ENCODE measurements at regions not wholly inside any gene's neighbourhood (a gene's known extent, or its start where the extent isn't known, plus 50 kb on each side); places are given as distances from the start of the nearest gene placed in this dataset.

- DNase-seq (ENCODE audit: low read depth in 2 of 2) = no peak
Observed at GRCh38 chr3:117304681-117305080, 595.1 kb downstream of the TUSC7 start.

- no peak for DNase-seq (ENCODE audit: low read depth in 2 of 2)
Observed at GRCh38 chr3:117305681-117306080, 596.1 kb downstream of the TUSC7 start.

GRCh38 chr3:117306299-117306698, 596.7 kb downstream of the TUSC7 start:
- no peak for DNase-seq (ENCODE audit: low read depth in 2 of 2)

- no peak for DNase-seq (ENCODE audit: low read depth in 2 of 2)
Observed at GRCh38 chr3:117308353-117308752, 598.8 kb downstream of the TUSC7 start.

- DNase-seq (ENCODE audit: low read depth in 2 of 2) = no peak
Observed at GRCh38 chr3:117308756-117309155, 599.2 kb downstream of the TUSC7 start.

- no peak for DNase-seq (ENCODE audit: low read depth in 2 of 2)
Observed at GRCh38 chr3:117310536-117310935, 601.0 kb downstream of the TUSC7 start.

- no peak for DNase-seq (ENCODE audit: low read depth in 2 of 2)
Observed at GRCh38 chr3:117314441-117315150, 605.0 kb downstream of the TUSC7 start.

- no peak for DNase-seq (ENCODE audit: low read depth in 2 of 2)
Observed at GRCh38 chr3:117322866-117323265, 613.3 kb downstream of the TUSC7 start.

- no peak for DNase-seq (ENCODE audit: low read depth in 2 of 2)
Observed at GRCh38 chr3:117346901-117347300, 637.3 kb downstream of the TUSC7 start.

- no peak for DNase-seq (ENCODE audit: low read depth in 2 of 2)
Observed at GRCh38 chr3:117348884-117349283, 639.3 kb downstream of the TUSC7 start.

- no peak for DNase-seq (ENCODE audit: low read depth in 2 of 2)
Observed at GRCh38 chr3:117349566-117349965, 640.0 kb downstream of the TUSC7 start.

- no peak for DNase-seq (ENCODE audit: low read depth in 2 of 2)
Observed at GRCh38 chr3:117350371-117350770, 640.8 kb downstream of the TUSC7 start.

GRCh38 chr3:117355566-117355965, 646.0 kb downstream of the TUSC7 start:
- no peak for DNase-seq (ENCODE audit: low read depth in 2 of 2)

- no peak for DNase-seq (ENCODE audit: low read depth in 2 of 2)
Observed at GRCh38 chr3:117356091-117356705, 646.6 kb downstream of the TUSC7 start.

- no peak for DNase-seq (ENCODE audit: low read depth in 2 of 2)
Observed at GRCh38 chr3:117358717-117359314, 649.2 kb downstream of the TUSC7 start.

GRCh38 chr3:117366574-117366973, 657.0 kb downstream of the TUSC7 start:
- no peak for DNase-seq (ENCODE audit: low read depth in 2 of 2)

- no peak for DNase-seq (ENCODE audit: low read depth in 2 of 2)
Observed at GRCh38 chr3:117367861-117368260, 658.3 kb downstream of the TUSC7 start.

GRCh38 chr3:117380631-117381030, 671.1 kb downstream of the TUSC7 start:
- no peak for DNase-seq (ENCODE audit: low read depth in 2 of 2)

- DNase-seq (ENCODE audit: low read depth in 2 of 2) = no peak
Observed at GRCh38 chr3:117393119-117393518, 683.5 kb downstream of the TUSC7 start.

- DNase-seq (ENCODE audit: low read depth in 2 of 2) = no peak
Observed at GRCh38 chr3:117398141-117398899, 688.7 kb downstream of the TUSC7 start.

GRCh38 chr3:117399311-117400078, 689.9 kb downstream of the TUSC7 start:
- no peak for DNase-seq (ENCODE audit: low read depth in 2 of 2)

- DNase-seq (ENCODE audit: low read depth in 2 of 2) = no peak
Observed at GRCh38 chr3:117400303-117400702, 690.7 kb downstream of the TUSC7 start.
